PC-9 (cell line): ENCODE measurements at regions not wholly inside any gene's neighbourhood (a gene's known extent, or its start where the extent isn't known, plus 50 kb on each side); places are given as distances from the start of the nearest gene placed in this dataset.

Experiments
- BruUV-seq: library from RNA; stranded (reverse); fragments of 400-500 nt; replicated peaks from 2 replicates; lab custom pipeline; 2021; lab: Mats Ljungman, UMichigan
- CTCF ChIA-PET: fragments of 300-600 bp; sonication (Branson Sonifier 250); formaldehyde crosslinking; loops from one replicate; lab custom pipeline; 2022; ENCODE audit warnings: antibody characterized with exemption; lab: Charles Lee
- POLR2A ChIA-PET: fragments of 300-600 bp; sonication (Branson Sonifier 250); formaldehyde crosslinking; loops from one replicate; lab custom pipeline; 2022; ENCODE audit warnings: antibody characterized with exemption; ENCODE audit not compliant: unreplicated experiment; lab: Charles Lee
- DNase-seq, 2 experiments: peaks; one replicate each; pipeline versions ENCODE4 v3.0.0 to v3.0.0-alpha.2; 2015 to 2022; ENCODE audit warnings: mixed read lengths in 1 of 2
- H2AFZ ChIP-seq: fragments of 200-600 bp; sonication (generic); 2 replicates; pipeline ENCODE4 v1.8.1; 2017; ENCODE audit warnings: antibody characterized with exemption
- H3F3A ChIP-seq: fragments of 200-600 bp; sonication (generic); 2 replicates; pipeline ENCODE4 v1.8.1; 2017; ENCODE audit warnings: antibody characterized with exemption, mild to moderate bottlenecking, low read depth; ENCODE audit not compliant: insufficient read depth
- H3K27ac ChIP-seq: fragments of 200-600 bp; sonication (generic); 2 replicates; pipeline ENCODE4 v1.6.1; 2016; ENCODE audit warnings: mixed run types
- H3K27me3 ChIP-seq: fragments of 200-600 bp; sonication (generic); 2 replicates; pipeline ENCODE4 v1.6.1; 2016; ENCODE audit warnings: low read depth, mixed run types; ENCODE audit not compliant: insufficient read depth
- H3K36me3 ChIP-seq: fragments of 200-600 bp; sonication (generic); 2 replicates; pipeline ENCODE4 v1.6.1; 2016; ENCODE audit warnings: low read depth, mixed run types
- H3K4me1 ChIP-seq: fragments of 200-600 bp; sonication (generic); replicated peaks from 2 replicates; pipeline ENCODE4 v1.6.1; 2016; ENCODE audit warnings: mixed run types; ENCODE audit not compliant: insufficient read depth
- H3K4me2 ChIP-seq: fragments of 200-600 bp; sonication (generic); 2 replicates; pipeline ENCODE4 v1.6.1; 2017; ENCODE audit warnings: mixed run types
- H3K4me3 ChIP-seq: fragments of 200-600 bp; sonication (generic); 2 replicates; pipeline ENCODE4 v1.6.1; 2016; ENCODE audit warnings: mixed run types
- H3K79me2 ChIP-seq: fragments of 200-600 bp; sonication (generic); 2 replicates; pipeline ENCODE4 v1.6.1; 2017; ENCODE audit warnings: low read depth, mixed run types
- H3K9me2 ChIP-seq: fragments of 200-600 bp; sonication (generic); 2 replicates; pipeline ENCODE4 v1.8.1; 2017; ENCODE audit warnings: mild to moderate bottlenecking; ENCODE audit not compliant: insufficient read depth
- H3K9me3 ChIP-seq: fragments of 200-600 bp; sonication (generic); 2 replicates; pipeline ENCODE4 v1.8.1; 2016; ENCODE audit warnings: low read depth; ENCODE audit not compliant: insufficient read depth
- H4K20me1 ChIP-seq: fragments of 200-600 bp; sonication (generic); 2 replicates; pipeline ENCODE4 v1.8.1; 2017; ENCODE audit not compliant: insufficient read depth
- CTCF ChIP-seq: fragments of 200-600 bp; sonication (generic); conservative IDR thresholded peaks from 2 replicates; pipeline ENCODE4 v1.6.1; 2017; ENCODE audit warnings: mixed run types, antibody characterized with exemption, mild to moderate bottlenecking, moderate library complexity
- EZH2 ChIP-seq: fragments of 200-600 bp; sonication (generic); IDR thresholded peaks from 2 replicates; pipeline ENCODE4 v1.8.0; 2017; ENCODE audit warnings: antibody characterized with exemption, low read depth
- intact Hi-C: fragments of 100-400 bp; cut with micrococcal nuclease; formaldehyde crosslinking; loops from one replicate; pipeline ENCODE4 v1.10.0; 2022; ENCODE audit not compliant: unreplicated experiment

GRCh38 chrX:1874416-1874815, 259.6 kb downstream of the ASMT start:
- H3F3A ChIP-seq = no peaks in the 10 kb centered on the region
- no peaks in the 10 kb centered on the region for H4K20me1 ChIP-seq
- no peak overlapping the region for H2AFZ ChIP-seq
- no peaks in the 10 kb centered on the region for H3K79me2 ChIP-seq
- no peak overlapping the region for H3K4me3 ChIP-seq
- no peaks in the 10 kb centered on the region for H3K36me3 ChIP-seq
- no peak for TF ChIP-seq CTCF
- TF ChIP-seq EZH2 = no peak
- no peaks in the 10 kb centered on the region for H3K9me2 ChIP-seq
- no peaks in the 10 kb centered on the region for H3K9me3 ChIP-seq
- ChIA-PET POLR2A (no interaction called here), CTCF (no interaction called here)
- BruUV-seq = no TSS peak
- no peak overlapping the region for H3K4me2 ChIP-seq
- H3K27ac ChIP-seq = no peak overlapping the region
- H3K4me1 ChIP-seq = no peaks in the 10 kb centered on the region
- no peak for DNase-seq
- intact Hi-C loops = no loop called here
- H3K27me3 ChIP-seq = peaks cover 16% of the 10 kb centered on the region

- Histone ChIP-seq H4K20me1 (no peaks in the 10 kb centered on the region), H2AFZ (no peak overlapping the region), H3K9me3 (no peaks in the 10 kb centered on the region), H3K27me3 (peaks cover 16% of the 10 kb centered on the region), H3K27ac (no peak overlapping the region), H3K79me2 (no peaks in the 10 kb centered on the region), H3K4me2 (no peak overlapping the region), H3K9me2 (no peaks in the 10 kb centered on the region), H3K4me1 (no peaks in the 10 kb centered on the region), H3K36me3 (no peaks in the 10 kb centered on the region), H3K4me3 (no peak overlapping the region), H3F3A (no peaks in the 10 kb centered on the region)
- intact Hi-C loops = no loop called here
- TF ChIP-seq CTCF (no peak), EZH2 (no peak)
- ChIA-PET CTCF (no interaction called here), POLR2A (no interaction called here)
- DNase-seq = no peak
- BruUV-seq = no TSS peak
Observed at GRCh38 chrX:1874899-1875298, 260.0 kb downstream of the ASMT start.

- Histone ChIP-seq H3K79me2 (no peaks in the 10 kb centered on the region), H3K4me2 (no peak overlapping the region), H3K27ac (no peak overlapping the region), H3K9me3 (no peaks in the 10 kb centered on the region), H4K20me1 (no peaks in the 10 kb centered on the region), H2AFZ (no peak overlapping the region), H3K27me3 (peaks cover 12% of the 10 kb centered on the region), H3K36me3 (no peaks in the 10 kb centered on the region), H3K4me1 (no peaks in the 10 kb centered on the region), H3F3A (no peaks in the 10 kb centered on the region), H3K4me3 (no peak overlapping the region), H3K9me2 (no peaks in the 10 kb centered on the region)
- TF ChIP-seq CTCF (no peak), EZH2 (no peak)
- no peak for DNase-seq
- ChIA-PET POLR2A (no interaction called here), CTCF (no interaction called here)
- no TSS peak for BruUV-seq
- intact Hi-C loops = no loop called here
Observed at GRCh38 chrX:1876041-1876440, 261.2 kb downstream of the ASMT start.
